Mesothelial cell of epicardium (in vitro differentiated cells): ENCODE measurements at regions not wholly inside any gene's neighbourhood (a gene's known extent, or its start where the extent isn't known, plus 50 kb on each side); places are given as distances from the start of the nearest gene placed in this dataset.

Experiments used
- DNase-seq, 2 experiments: peaks; one replicate each; pipeline ENCODE4 v3.0.0; 2021; ENCODE audit warnings: low spot score in 2 of 2; ENCODE audit not compliant: unreplicated experiment in 2 of 2
- H3K27ac Mint-ChIP-seq: 2 replicates; pipeline ENCODE4 v1.8.0; 2021; ENCODE audit warnings: mixed read lengths
- H3K27me3 Mint-ChIP-seq: 2 replicates; pipeline ENCODE4 v1.8.0; 2021; ENCODE audit warnings: low read depth, mixed read lengths
- H3K36me3 Mint-ChIP-seq: 2 replicates; pipeline ENCODE4 v1.8.0; 2021; ENCODE audit warnings: mixed read lengths
- H3K4me1 Mint-ChIP-seq: 2 replicates; pipeline ENCODE4 v1.8.0; 2021; ENCODE audit warnings: mixed read lengths
- H3K4me3 Mint-ChIP-seq: 2 replicates; pipeline ENCODE4 v1.8.0; 2021; ENCODE audit warnings: mild to moderate bottlenecking, moderate library complexity, mixed read lengths
- H3K9me3 Mint-ChIP-seq: 2 replicates; pipeline ENCODE4 v1.8.0; 2021; ENCODE audit warnings: mixed read lengths
- CTCF ChIP-seq: fragments of 200-600 bp; sonication (generic); IDR thresholded peaks from one replicate; pipeline ENCODE4 v1.5.0; 2021; ENCODE audit warnings: antibody characterized with exemption; ENCODE audit not compliant: unreplicated experiment

DNA sequence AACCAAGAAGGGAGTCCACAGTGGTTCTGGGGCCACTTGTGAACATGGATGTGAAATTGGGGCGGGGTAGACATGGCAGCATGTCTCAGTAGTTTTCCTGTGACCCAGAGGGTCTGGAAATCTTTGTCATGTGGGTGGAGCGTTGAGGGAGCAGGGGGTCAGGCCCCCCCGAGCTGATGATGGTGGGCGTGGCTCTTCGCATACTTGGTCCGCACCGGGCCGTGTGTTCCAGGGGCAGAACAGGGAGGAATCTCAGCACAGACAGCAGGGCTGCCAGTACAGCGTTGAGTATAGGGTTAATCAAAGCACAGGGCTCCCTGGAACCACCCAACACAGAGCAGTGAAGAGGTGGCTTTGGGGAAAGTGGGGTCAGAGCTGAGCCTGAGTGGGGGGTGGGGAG, 267.5 kb downstream of the SEC14L1 start:
- peaks cover 20% of the 10 kb centered on the region for H3K36me3 Mint-ChIP-seq
- H3K27ac Mint-ChIP-seq, result peak overlapping the region; percentile 73
- TF ChIP-seq CTCF, result no peak
- no peaks in the 10 kb centered on the region for H3K27me3 Mint-ChIP-seq
- peaks cover 6% of the 10 kb centered on the region for H3K9me3 Mint-ChIP-seq
- H3K4me3 Mint-ChIP-seq, result no peak overlapping the region
- peaks cover 13% of the 10 kb centered on the region for H3K4me1 Mint-ChIP-seq
- no peak for DNase-seq

GRCh38 chr17:77409282-77410161, 268.8 kb downstream of the SEC14L1 start:
- no peak for TF ChIP-seq CTCF
- Mint-ChIP-seq H3K27ac (peak overlapping the region; percentile 72), H3K36me3 (peaks cover 22% of the 10 kb centered on the region), H3K4me1 (peaks cover 13% of the 10 kb centered on the region), H3K27me3 (no peaks in the 10 kb centered on the region), H3K4me3 (no peak overlapping the region), H3K9me3 (peaks cover 6% of the 10 kb centered on the region)
- no peak for DNase-seq

GRCh38 chr17:77410470-77410869, 269.7 kb downstream of the SEC14L1 start:
- no peaks in the 10 kb centered on the region for H3K27me3 Mint-ChIP-seq

DNA sequence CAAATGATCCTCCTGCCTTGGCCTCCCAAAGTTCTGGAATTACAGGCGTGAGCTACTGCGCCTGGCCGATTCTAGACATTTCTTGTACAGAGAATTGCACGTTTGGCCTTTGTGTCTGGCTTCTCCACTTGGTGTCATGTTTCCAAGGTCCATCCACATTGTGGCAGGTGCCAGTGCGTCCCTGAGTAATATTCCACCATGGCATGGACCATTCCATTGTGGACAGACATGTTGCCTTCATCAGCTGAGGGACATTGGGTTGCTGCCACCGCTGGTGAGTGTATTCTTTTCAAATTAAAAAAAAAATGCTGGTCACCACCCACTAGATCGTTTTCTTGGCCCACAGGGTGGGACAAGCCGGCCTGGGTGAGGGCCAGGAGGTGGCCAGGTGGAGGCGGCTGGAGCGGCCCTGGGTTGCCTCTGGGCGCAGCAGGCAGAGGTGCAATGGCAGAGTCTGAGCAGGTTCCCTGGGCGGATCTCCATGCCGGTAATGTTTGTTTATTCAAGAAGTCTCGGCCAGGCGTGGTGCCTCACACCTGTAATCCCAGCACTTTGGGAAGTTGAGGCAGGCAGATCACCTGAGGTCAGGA, 274.1 kb downstream of the SEC14L1 start:
- H3K27me3 Mint-ChIP-seq, result no peaks in the 10 kb centered on the region
- H3K27ac Mint-ChIP-seq, result no peak overlapping the region
- no peak overlapping the region for H3K4me3 Mint-ChIP-seq
- peaks cover 6% of the 10 kb centered on the region for H3K9me3 Mint-ChIP-seq
- no peak for DNase-seq
- peaks cover 22% of the 10 kb centered on the region for H3K36me3 Mint-ChIP-seq
- peaks cover 7% of the 10 kb centered on the region for H3K4me1 Mint-ChIP-seq
- TF ChIP-seq CTCF, result no peak

More at GRCh38 chr17:77410470-77410869, 269.7 kb downstream of the SEC14L1 start:
- Mint-ChIP-seq H3K27ac (peak overlapping the region; percentile 37), H3K4me1 (peaks cover 13% of the 10 kb centered on the region), H3K36me3 (peaks cover 22% of the 10 kb centered on the region), H3K9me3 (peaks cover 6% of the 10 kb centered on the region), H3K4me3 (no peak overlapping the region)
- no peak for DNase-seq
- TF ChIP-seq CTCF, result no peak

DNA sequence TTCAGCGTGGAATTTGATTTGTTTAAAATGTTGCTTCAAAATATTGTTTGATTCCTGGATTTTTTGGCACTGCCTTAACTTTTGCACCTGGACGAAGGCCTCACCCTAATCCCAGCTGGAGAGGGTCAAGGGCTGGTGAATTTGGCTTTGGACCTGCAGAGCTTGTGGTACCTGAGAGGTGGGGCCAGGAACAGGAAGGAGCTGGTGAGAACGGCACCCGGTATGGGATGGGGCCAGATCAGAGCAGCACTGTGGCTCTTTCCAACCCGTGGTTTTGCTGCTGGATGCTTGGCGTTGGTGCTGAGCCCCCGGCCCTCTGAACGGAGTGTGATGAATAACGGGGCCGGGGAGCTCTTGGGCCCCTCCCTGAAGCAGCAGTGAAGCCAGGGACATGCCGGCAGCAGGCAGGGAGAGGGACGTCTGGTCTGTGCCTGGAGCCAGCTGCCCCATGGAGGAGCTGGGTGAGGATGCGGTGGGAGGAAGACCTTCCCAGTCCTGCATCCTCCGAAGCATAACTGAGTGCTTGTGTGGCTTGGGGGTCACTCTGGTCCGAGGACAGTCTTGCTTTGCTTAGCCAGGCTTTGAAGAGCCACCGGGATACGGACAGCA, 275.4 kb downstream of the SEC14L1 start:
- TF ChIP-seq CTCF, result no peak
- DNase-seq, result no peak
- Mint-ChIP-seq H3K27ac (no peak overlapping the region), H3K36me3 (peaks cover 13% of the 10 kb centered on the region), H3K4me3 (no peak overlapping the region), H3K4me1 (peaks cover 20% of the 10 kb centered on the region), H3K27me3 (no peaks in the 10 kb centered on the region), H3K9me3 (peaks cover 6% of the 10 kb centered on the region)
